ENCODE measurements at regions not wholly inside any gene's neighbourhood (a gene's known extent, or its start where the extent isn't known, plus 50 kb on each side); places are given as distances from the start of the nearest gene placed in this dataset.
A peak's percentile ranks its signal among the peaks of the same experiment; 100 is the strongest.
"Not testable (repeated sequence)": the region's sequence is repeated elsewhere in the genome, so short reads cannot be mapped to it uniquely, and the experiment has no call there.

- POLR2A ChIA-PET, result no interaction called here
- H3K4me3 Mint-ChIP-seq, result no peak overlapping the region
- ATAC-seq (no peak), DNase-seq (no peak)
- no peaks in the 10 kb centered on the region for H3K36me3 Mint-ChIP-seq
- peaks cover 0 to 6% (median 3%) of the 10 kb centered on the region in 5 donors for H3K27me3 Mint-ChIP-seq
- H3K9me3 Mint-ChIP-seq, result peaks cover 0 to 4% (median 0%) of the 10 kb centered on the region in 9 donors
- H3K27ac Mint-ChIP-seq, result no peak overlapping the region
- H3K4me1 Mint-ChIP-seq, result no peaks in the 10 kb centered on the region
These were observed 113.5 kb downstream of the SLC35B3 start for GRCh38 chr6:8321671-8322404.

GRCh38 chr6:8315154-8315553, 120.2 kb downstream of the SLC35B3 start:
- POLR2A ChIA-PET, result no interaction called here
- no peak for ATAC-seq
- H3K4me3 Mint-ChIP-seq, result no peak overlapping the region
- no peak overlapping the region for H3K27ac Mint-ChIP-seq
- peaks cover 0 to 20% (median 6%) of the 10 kb centered on the region in 3 donors for H3K36me3 Mint-ChIP-seq
- no peak for DNase-seq
- no peaks in the 10 kb centered on the region for H3K4me1 Mint-ChIP-seq
- peaks cover 0 to 31% (median 17%) of the 10 kb centered on the region in 9 donors for H3K9me3 Mint-ChIP-seq
- peaks cover 4 to 33% (median 15%) of the 10 kb centered on the region in 5 donors for H3K27me3 Mint-ChIP-seq

DNA sequence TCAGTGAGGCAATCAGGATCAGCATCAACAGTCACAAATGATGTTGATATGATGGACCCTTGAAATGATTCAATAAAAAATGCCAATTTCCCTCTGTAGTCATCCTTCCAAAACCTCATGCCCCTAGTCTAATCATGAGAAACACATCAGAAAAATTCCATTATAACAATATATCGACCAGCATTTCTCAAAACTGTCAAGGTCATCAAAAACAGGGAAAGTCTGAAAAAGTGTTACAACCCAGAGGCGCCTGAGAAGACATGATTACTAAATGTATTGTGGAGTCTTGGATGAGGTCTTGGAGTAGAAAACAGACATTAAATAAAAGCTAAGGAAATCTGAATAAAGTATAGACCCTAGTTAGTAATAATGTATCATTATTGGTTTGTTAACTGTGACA, 133.8 kb downstream of the SLC35B3 start:
- Mint-ChIP-seq H3K27ac (no peak overlapping the region), H3K9me3 (peaks cover 0 to 3% (median 0%) of the 10 kb centered on the region in 9 donors), H3K4me1 (no peaks in the 10 kb centered on the region), H3K4me3 (no peak overlapping the region), H3K27me3 (peaks cover 3 to 16% (median 6%) of the 10 kb centered on the region in 5 donors), H3K36me3 (peaks cover 0 to 2% (median 0%) of the 10 kb centered on the region in 3 donors)
- ATAC-seq (no peak), DNase-seq (no peak)
- POLR2A ChIA-PET, result no interaction called here

GRCh38 chr6:8299034-8299433, 136.3 kb downstream of the SLC35B3 start:
- peaks cover 0 to 4% (median 2%) of the 10 kb centered on the region in 3 donors for H3K36me3 Mint-ChIP-seq
- DNase-seq, result no peak
- no peak overlapping the region for H3K4me3 Mint-ChIP-seq
- peaks cover 5 to 17% (median 9%) of the 10 kb centered on the region in 5 donors for H3K27me3 Mint-ChIP-seq
- POLR2A ChIA-PET, result no interaction called here
- no peak for ATAC-seq
- no peak overlapping the region for H3K27ac Mint-ChIP-seq
- peaks cover 0 to 9% (median 6%) of the 10 kb centered on the region in 9 donors for H3K9me3 Mint-ChIP-seq
- no peaks in the 10 kb centered on the region for H3K4me1 Mint-ChIP-seq

- H3K36me3 Mint-ChIP-seq, H3K4me1 Mint-ChIP-seq, DNase-seq, ATAC-seq, H3K27ac Mint-ChIP-seq, H3K9me3 Mint-ChIP-seq, H3K4me3 Mint-ChIP-seq, POLR2A ChIA-PET: not testable (repeated sequence)
- H3K27me3 Mint-ChIP-seq, result peaks cover 0 to 11% (median 2%) of the 10 kb centered on the region in 5 donors
These were observed 152.4 kb downstream of the SLC35B3 start for GRCh38 chr6:8282946-8283345.

- Mint-ChIP-seq H3K27me3 (peaks cover 0 to 11% (median 1%) of the 10 kb centered on the region in 5 donors), H3K4me3 (no peak overlapping the region), H3K36me3 (no peaks in the 10 kb centered on the region), H3K4me1 (peaks cover 2 to 10% (median 4%) of the 10 kb centered on the region in 4 donors), H3K9me3 (no peaks in the 10 kb centered on the region), H3K27ac (no peak overlapping the region)
- no peak for ATAC-seq
- no peak for DNase-seq
- POLR2A ChIA-PET, result no interaction called here
These were observed 153.0 kb downstream of the SLC35B3 start for GRCh38 chr6:8282380-8282779.

DNA sequence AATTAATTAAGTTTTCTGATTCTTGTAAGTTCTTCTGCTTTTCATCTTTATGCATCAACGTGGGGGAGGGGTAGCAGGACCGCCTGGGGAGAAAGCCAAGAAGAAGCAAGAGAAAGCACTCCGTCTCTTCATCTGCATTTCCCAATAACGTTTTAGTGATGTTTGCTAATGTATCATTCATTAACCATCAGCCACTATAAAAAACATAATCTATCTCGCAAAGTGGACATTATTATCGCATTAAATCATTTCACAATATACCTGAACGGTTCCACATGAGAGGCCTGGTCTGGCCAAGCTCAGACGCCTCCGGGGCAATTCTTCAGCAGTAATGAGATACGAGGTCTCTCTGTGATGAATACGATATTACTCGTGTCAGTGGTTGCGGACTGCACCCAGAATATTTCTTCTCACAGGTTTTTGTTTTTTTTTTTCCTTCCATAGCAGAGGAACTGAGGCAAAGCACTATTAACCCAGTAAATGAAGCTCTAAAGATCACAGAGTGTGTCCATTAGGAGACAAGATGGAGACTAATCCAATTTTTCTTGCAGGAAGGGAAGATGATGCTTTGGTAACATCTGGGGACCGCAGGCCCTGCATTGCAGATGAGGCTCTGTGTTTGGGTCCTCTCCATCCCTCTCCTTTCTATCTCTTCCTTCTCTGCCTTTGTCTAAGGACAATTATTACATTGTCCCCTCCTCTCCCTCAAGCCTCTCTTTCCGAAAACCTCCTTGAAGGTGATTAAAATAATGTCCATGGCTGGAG, 156.1 kb downstream of the SLC35B3 start:
- peaks cover 2 to 13% (median 4%) of the 10 kb centered on the region in 4 donors for H3K4me1 Mint-ChIP-seq
- POLR2A ChIA-PET, result no interaction called here

GRCh38 chr6:8278562-8278961, 156.8 kb downstream of the SLC35B3 start:
- Mint-ChIP-seq H3K4me1 (peaks cover 2 to 13% (median 4%) of the 10 kb centered on the region in 4 donors), H3K27ac (peak overlapping the region in 3 of 10 donors; percentile 19 to 35 (median 21)), H3K36me3 (no peaks in the 10 kb centered on the region), H3K27me3 (peaks cover 0 to 5% (median 0%) of the 10 kb centered on the region in 5 donors), H3K9me3 (no peaks in the 10 kb centered on the region), H3K4me3 (no peak overlapping the region)
- POLR2A ChIA-PET, result no interaction called here
- no peak for DNase-seq
- ATAC-seq, result no peak

More for the DNA sequence above, 156.1 kb downstream of the SLC35B3 start:
- ATAC-seq, result no peak
- H3K36me3 Mint-ChIP-seq, result no peaks in the 10 kb centered on the region
- H3K4me3 Mint-ChIP-seq, result no peak overlapping the region
- H3K9me3 Mint-ChIP-seq, result no peaks in the 10 kb centered on the region
- DNase-seq, result no peak
- H3K27me3 Mint-ChIP-seq, result peaks cover 0 to 5% (median 0%) of the 10 kb centered on the region in 5 donors
- peak overlapping the region in 1 of 10 donors; percentile 31 for H3K27ac Mint-ChIP-seq

- peak overlapping the region in 5 of 10 donors; percentile 35 to 86 (median 50) for H3K27ac Mint-ChIP-seq
- DNase-seq (peak in 3 of 10 donors; percentile 1 to 24 (median 10)), ATAC-seq (no peak)
- POLR2A ChIA-PET, result no interaction called here
- no peaks in the 10 kb centered on the region for H3K36me3 Mint-ChIP-seq
- peak overlapping the region in 4 of 10 donors; percentile 35 to 56 (median 46) for H3K4me3 Mint-ChIP-seq
- no peaks in the 10 kb centered on the region for H3K9me3 Mint-ChIP-seq
- H3K4me1 Mint-ChIP-seq, result peaks cover 2 to 13% (median 4%) of the 10 kb centered on the region in 4 donors
- peaks cover 0 to 5% (median 0%) of the 10 kb centered on the region in 5 donors for H3K27me3 Mint-ChIP-seq
These were observed 157.6 kb downstream of the SLC35B3 start for GRCh38 chr6:8277769-8278168.

DNA sequence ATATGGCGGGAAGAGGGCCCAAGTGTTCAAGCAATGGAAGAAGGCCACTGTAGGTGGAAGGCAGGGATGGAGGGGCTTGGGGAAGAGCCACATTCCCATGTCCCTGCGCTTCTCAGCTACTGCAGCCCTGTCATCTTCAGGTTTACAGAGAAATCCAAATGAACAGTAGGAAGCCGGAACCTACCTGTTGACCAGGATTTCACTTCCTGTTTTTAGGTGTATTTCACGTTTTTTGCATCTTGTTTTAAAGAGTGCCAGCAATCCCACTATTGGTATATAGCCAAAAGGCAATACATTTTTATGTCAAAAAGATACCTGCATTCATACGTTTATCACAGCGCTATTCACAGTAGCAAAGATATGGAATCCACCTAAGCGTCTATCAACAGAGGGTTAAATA, 159.2 kb downstream of the SLC35B3 start:
- peaks cover 0 to 5% (median 0%) of the 10 kb centered on the region in 5 donors for H3K27me3 Mint-ChIP-seq
- ATAC-seq (no peak), DNase-seq (no peak)
- no peaks in the 10 kb centered on the region for H3K36me3 Mint-ChIP-seq
- H3K27ac Mint-ChIP-seq, result no peak overlapping the region
- POLR2A ChIA-PET, result no interaction called here
- no peak overlapping the region for H3K4me3 Mint-ChIP-seq
- H3K9me3 Mint-ChIP-seq, result peaks cover 0 to 1% (median 0%) of the 10 kb centered on the region in 9 donors
- H3K4me1 Mint-ChIP-seq, result peaks cover 2 to 13% (median 4%) of the 10 kb centered on the region in 4 donors

- peak overlapping the region in 1 of 10 donors; percentile 65 for H3K27ac Mint-ChIP-seq
- ATAC-seq (no peak), DNase-seq (no peak)
- POLR2A ChIA-PET, result no interaction called here
- H3K4me1 Mint-ChIP-seq, result peaks cover 2 to 13% (median 4%) of the 10 kb centered on the region in 4 donors
- peaks cover 0 to 5% (median 0%) of the 10 kb centered on the region in 5 donors for H3K27me3 Mint-ChIP-seq
- peaks cover 0 to 1% (median 0%) of the 10 kb centered on the region in 9 donors for H3K9me3 Mint-ChIP-seq
- no peaks in the 10 kb centered on the region for H3K36me3 Mint-ChIP-seq
- H3K4me3 Mint-ChIP-seq, result no peak overlapping the region
These were observed 159.7 kb downstream of the SLC35B3 start for GRCh38 chr6:8275667-8276066.

DNA sequence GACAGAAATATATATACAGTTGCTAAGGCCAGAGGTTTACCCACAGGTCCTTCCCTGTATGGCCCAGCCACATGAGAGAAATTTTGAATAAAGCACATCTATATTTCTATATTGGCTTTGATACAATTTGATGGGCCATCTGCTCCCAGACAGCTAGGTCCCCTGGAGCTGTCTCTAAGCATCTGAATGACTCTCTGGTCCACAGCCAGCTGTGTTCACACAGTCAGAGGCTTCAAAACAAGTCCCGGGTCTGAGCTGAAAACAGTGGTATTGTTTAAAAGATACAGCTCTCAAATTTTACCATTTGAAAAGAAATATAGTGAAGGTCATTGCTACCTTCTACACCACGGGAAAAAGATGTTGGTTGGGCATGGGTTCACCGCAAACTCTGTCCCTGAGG, 161.1 kb downstream of the SLC35B3 start:
- no peaks in the 10 kb centered on the region for H3K36me3 Mint-ChIP-seq

More for the DNA sequence above, 161.1 kb downstream of the SLC35B3 start:
- POLR2A ChIA-PET, result no interaction called here
- no peak overlapping the region for H3K4me3 Mint-ChIP-seq
- H3K27ac Mint-ChIP-seq, result no peak overlapping the region
- ATAC-seq (no peak), DNase-seq (no peak)
- H3K4me1 Mint-ChIP-seq, result peaks cover 0 to 13% (median 4%) of the 10 kb centered on the region in 4 donors
- H3K27me3 Mint-ChIP-seq, result peaks cover 0 to 5% (median 0%) of the 10 kb centered on the region in 5 donors
- H3K9me3 Mint-ChIP-seq, result peaks cover 0 to 6% (median 1%) of the 10 kb centered on the region in 9 donors

Measured in naive thymus-derived CD8-positive, alpha-beta T cell (primary cell).